ENCODE measurements at regions not wholly inside any gene's neighbourhood (a gene's known extent, or its start where the extent isn't known, plus 50 kb on each side); places are given as distances from the start of the nearest gene placed in this dataset.
"Not testable (repeated sequence)": the region's sequence is repeated elsewhere in the genome, so short reads cannot be mapped to it uniquely, and the experiment has no call there.

GRCh38 chr1:857926-858648, 65.6 kb upstream of the SAMD11 start:
- CTCF ChIA-PET = interaction anchor here (1.6 kb wide), 1 partner anchor 11 kb away, joined by 5 read pairs; no protein-coding TSS in a partner anchor
- H3K36me3 Mint-ChIP-seq = peaks cover 0 to 16% (median 5%) of the 10 kb centered on the region in 3 donors

GRCh38 chr1:858649-859041, 65.1 kb upstream of the SAMD11 start:
- POLR2A ChIA-PET = not testable (repeated sequence)
- H3K4me3 Mint-ChIP-seq = peak overlapping the region in 5 of 7 donors; percentile 50 to 71 (median 65)
- H3K27ac Mint-ChIP-seq = peak overlapping the region in 5 of 8 donors; percentile 14 to 79 (median 64)

More at GRCh38 chr1:857926-858648, 65.6 kb upstream of the SAMD11 start:
- H3K36me3 ChIP-seq (ENCODE audit: insufficient read depth, low read length); H3K9me3 Mint-ChIP-seq; H3K27me3 ChIP-seq (ENCODE audit: insufficient read depth, low read length, poor library complexity, severe bottlenecking); H3K27ac ChIP-seq (ENCODE audit: low read depth, low read length); POLR2A ChIA-PET; H3K4me1 ChIP-seq (ENCODE audit: insufficient read depth, low read length); H3K4me3 ChIP-seq (ENCODE audit: low read length); H3K9me3 ChIP-seq (ENCODE audit: low read length): not testable (repeated sequence)
- Mint-ChIP-seq H3K4me3 (peak overlapping the region in 5 of 7 donors; percentile 50 to 71 (median 65)), H3K27me3 (peaks cover 5 to 16% of the 10 kb centered on the region in 2 donors), H3K27ac (peak overlapping the region in 7 of 8 donors; percentile 14 to 81 (median 64)), H3K4me1 (peaks cover 11 to 12% (median 11%) of the 10 kb centered on the region in 3 donors)
- peak in 2 of 5 donors; percentile 24 to 43 for DNase-seq

GRCh38 chr1:860941-861340, 62.8 kb upstream of the SAMD11 start:
- H3K4me3 Mint-ChIP-seq; H3K27ac Mint-ChIP-seq; POLR2A ChIA-PET; H3K27me3 ChIP-seq (ENCODE audit: insufficient read depth, low read length, poor library complexity, severe bottlenecking); H3K36me3 Mint-ChIP-seq; H3K27ac ChIP-seq (ENCODE audit: low read depth, low read length); DNase-seq; H3K4me3 ChIP-seq (ENCODE audit: low read length); CTCF ChIA-PET; H3K36me3 ChIP-seq (ENCODE audit: insufficient read depth, low read length); H3K9me3 ChIP-seq (ENCODE audit: low read length); H3K4me1 ChIP-seq (ENCODE audit: insufficient read depth, low read length); H3K9me3 Mint-ChIP-seq: not testable (repeated sequence)
- peaks cover 15 to 32% of the 10 kb centered on the region in 2 donors for H3K27me3 Mint-ChIP-seq
- peaks cover 11 to 12% (median 11%) of the 10 kb centered on the region in 3 donors for H3K4me1 Mint-ChIP-seq

More at GRCh38 chr1:858649-859041, 65.1 kb upstream of the SAMD11 start:
- not testable (repeated sequence) for DNase-seq; H3K9me3 Mint-ChIP-seq; H3K27ac ChIP-seq (ENCODE audit: low read depth, low read length); H3K9me3 ChIP-seq (ENCODE audit: low read length); H3K27me3 ChIP-seq (ENCODE audit: insufficient read depth, low read length, poor library complexity, severe bottlenecking); H3K4me3 ChIP-seq (ENCODE audit: low read length); H3K36me3 ChIP-seq (ENCODE audit: insufficient read depth, low read length); H3K4me1 ChIP-seq (ENCODE audit: insufficient read depth, low read length)
- Mint-ChIP-seq H3K27me3 (peaks cover 7 to 20% of the 10 kb centered on the region in 2 donors), H3K4me1 (peaks cover 11 to 12% (median 11%) of the 10 kb centered on the region in 3 donors), H3K36me3 (peaks cover 0 to 15% (median 5%) of the 10 kb centered on the region in 3 donors)
- CTCF ChIA-PET = interaction anchor here (1.6 kb wide), 1 partner anchor 11 kb away, joined by 5 read pairs; no protein-coding TSS in a partner anchor

DNA sequence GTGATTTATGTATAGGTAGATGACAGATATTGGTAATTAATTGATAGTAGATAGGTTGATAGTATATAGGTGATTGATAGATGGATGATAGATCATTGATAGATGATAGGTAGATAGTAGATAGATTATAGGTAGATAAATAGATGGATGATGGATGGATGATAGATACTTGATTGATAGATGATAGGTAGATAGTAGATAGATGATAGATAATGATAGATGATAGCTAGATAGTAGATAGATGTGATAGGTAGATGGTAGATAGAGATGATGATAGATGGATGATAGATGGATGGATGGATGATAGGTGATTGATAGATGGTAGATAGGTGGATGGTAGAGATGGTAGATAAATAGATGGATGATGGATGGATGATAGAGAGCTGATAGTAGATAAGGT, 62.0 kb upstream of the SAMD11 start:
- Mint-ChIP-seq H3K4me3 (no peak overlapping the region), H3K9me3 (no peaks in the 10 kb centered on the region), H3K27ac (no peak overlapping the region), H3K4me1 (peaks cover 11 to 12% (median 11%) of the 10 kb centered on the region in 3 donors), H3K27me3 (peaks cover 15 to 36% of the 10 kb centered on the region in 2 donors), H3K36me3 (no peaks in the 10 kb centered on the region)
- Histone ChIP-seq H3K4me1 (ENCODE audit: insufficient read depth, low read length) (peaks cover 7% of the 10 kb centered on the region), H3K9me3 (ENCODE audit: low read length) (no peaks in the 10 kb centered on the region), H3K4me3 (ENCODE audit: low read length) (no peak overlapping the region), H3K27me3 (ENCODE audit: insufficient read depth, low read length, poor library complexity, severe bottlenecking) (peaks cover 3% of the 10 kb centered on the region), H3K27ac (ENCODE audit: low read depth, low read length) (no peak overlapping the region), H3K36me3 (ENCODE audit: insufficient read depth, low read length) (no peaks in the 10 kb centered on the region)
- DNase-seq = no peak
- ChIA-PET CTCF (no interaction called here), POLR2A (no interaction called here)

DNA sequence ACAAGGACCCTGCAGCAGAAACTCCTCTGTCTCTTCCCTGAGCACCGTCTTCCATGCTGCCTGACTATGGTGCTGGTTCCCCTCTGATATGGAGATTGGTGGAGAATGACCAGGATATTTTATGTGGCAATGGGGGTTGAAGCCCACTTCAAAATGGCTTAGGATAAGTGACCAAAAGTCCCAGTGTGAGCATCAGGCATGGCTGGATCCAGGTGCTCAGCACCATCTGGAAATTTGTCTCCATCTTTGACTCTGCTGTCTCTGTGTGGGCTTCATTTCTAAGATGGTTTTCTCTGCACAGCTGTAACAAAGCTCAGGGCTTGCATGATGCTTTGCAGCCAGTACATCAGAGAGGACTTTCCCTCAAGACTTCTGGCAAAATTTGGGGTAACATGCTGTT, 61.1 kb upstream of the SAMD11 start:
- H3K4me3 ChIP-seq (ENCODE audit: low read length); DNase-seq; H3K27ac Mint-ChIP-seq; POLR2A ChIA-PET; H3K9me3 ChIP-seq (ENCODE audit: low read length); H3K4me3 Mint-ChIP-seq; H3K36me3 Mint-ChIP-seq; CTCF ChIA-PET; H3K9me3 Mint-ChIP-seq; H3K4me1 ChIP-seq (ENCODE audit: insufficient read depth, low read length); H3K27ac ChIP-seq (ENCODE audit: low read depth, low read length); H3K27me3 ChIP-seq (ENCODE audit: insufficient read depth, low read length, poor library complexity, severe bottlenecking); H3K36me3 ChIP-seq (ENCODE audit: insufficient read depth, low read length): not testable (repeated sequence)
- Mint-ChIP-seq H3K27me3 (peaks cover 15 to 44% of the 10 kb centered on the region in 2 donors), H3K4me1 (peaks cover 11 to 12% (median 11%) of the 10 kb centered on the region in 3 donors)

DNA sequence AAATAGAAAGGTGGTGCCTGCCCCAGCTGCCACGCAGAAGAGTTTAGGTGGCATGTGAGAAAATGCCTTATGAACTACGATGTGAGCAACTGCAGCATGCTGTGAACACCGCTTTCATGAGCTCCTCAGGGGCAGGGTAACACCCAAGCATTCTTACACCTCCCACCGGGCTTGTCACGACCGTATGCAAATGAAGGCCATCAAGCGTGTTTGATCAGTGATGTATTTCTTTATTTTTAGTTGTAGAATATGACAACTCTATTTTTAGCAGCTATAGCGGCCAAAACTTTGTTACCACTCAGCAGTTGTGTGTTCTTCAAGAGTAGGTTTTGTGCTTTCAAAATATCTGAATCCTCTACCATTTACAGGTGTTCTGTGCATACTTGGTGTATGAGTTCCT, 58.1 kb upstream of the SAMD11 start:
- H3K9me3 ChIP-seq (ENCODE audit: low read length); H3K36me3 Mint-ChIP-seq; H3K9me3 Mint-ChIP-seq: not testable (repeated sequence)

GRCh38 chr1:866095-866494, 57.6 kb upstream of the SAMD11 start:
- Histone ChIP-seq H3K27me3 (ENCODE audit: insufficient read depth, low read length, poor library complexity, severe bottlenecking) (peaks cover 3% of the 10 kb centered on the region), H3K36me3 (ENCODE audit: insufficient read depth, low read length) (no peaks in the 10 kb centered on the region), H3K4me3 (ENCODE audit: low read length) (no peak overlapping the region), H3K9me3 (ENCODE audit: low read length) (no peaks in the 10 kb centered on the region), H3K27ac (ENCODE audit: low read depth, low read length) (no peak overlapping the region), H3K4me1 (ENCODE audit: insufficient read depth, low read length) (no peaks in the 10 kb centered on the region)
- Mint-ChIP-seq H3K36me3 (no peaks in the 10 kb centered on the region), H3K9me3 (no peaks in the 10 kb centered on the region), H3K27me3 (peaks cover 22 to 53% of the 10 kb centered on the region in 2 donors), H3K4me1 (peaks cover 0 to 5% (median 4%) of the 10 kb centered on the region in 3 donors), H3K27ac (no peak overlapping the region), H3K4me3 (no peak overlapping the region)
- POLR2A ChIA-PET = no interaction called here
- no peak for DNase-seq
- CTCF ChIA-PET = no interaction called here

More for the DNA sequence above, 58.1 kb upstream of the SAMD11 start:
- H3K27me3 ChIP-seq (ENCODE audit: insufficient read depth, low read length, poor library complexity, severe bottlenecking); POLR2A ChIA-PET; H3K4me1 ChIP-seq (ENCODE audit: insufficient read depth, low read length); H3K36me3 ChIP-seq (ENCODE audit: insufficient read depth, low read length); DNase-seq; H3K4me3 ChIP-seq (ENCODE audit: low read length); H3K27ac Mint-ChIP-seq; H3K4me3 Mint-ChIP-seq; H3K4me1 Mint-ChIP-seq; H3K27ac ChIP-seq (ENCODE audit: low read depth, low read length); CTCF ChIA-PET: not testable (repeated sequence)
- H3K27me3 Mint-ChIP-seq = peaks cover 22 to 55% of the 10 kb centered on the region in 2 donors

DNA sequence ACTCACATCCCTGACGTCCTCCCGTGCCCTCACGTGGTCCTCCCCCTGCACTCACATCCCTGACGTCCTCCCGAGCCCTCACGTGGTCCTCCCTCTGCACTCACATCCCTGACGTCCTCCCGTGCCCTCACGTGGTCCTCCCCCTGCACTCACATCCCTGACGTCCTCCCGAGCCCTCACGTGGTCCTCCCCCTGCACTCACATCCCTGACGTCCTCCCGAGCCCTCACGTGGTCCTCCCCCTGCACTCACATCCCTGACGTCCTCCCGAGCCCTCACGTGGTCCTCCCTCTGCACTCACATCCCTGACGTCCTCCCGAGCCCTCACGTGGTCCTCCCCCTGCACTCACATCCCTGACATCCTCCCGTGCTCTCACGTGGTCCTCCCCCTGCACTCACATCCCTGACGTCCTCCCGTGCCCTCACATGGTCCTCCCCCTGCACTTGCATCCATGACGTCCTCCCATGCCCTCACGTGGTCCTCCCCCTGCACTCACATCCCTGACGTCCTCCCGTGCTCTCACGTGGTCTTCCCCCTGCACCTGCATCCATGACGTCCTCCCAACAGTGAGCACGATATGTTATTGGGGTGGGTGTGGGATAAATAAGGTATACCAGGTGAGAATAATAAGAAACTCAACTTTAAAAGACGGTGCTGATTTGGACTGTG, 57.0 kb upstream of the SAMD11 start:
- H3K4me1 ChIP-seq (ENCODE audit: insufficient read depth, low read length); H3K4me3 ChIP-seq (ENCODE audit: low read length); DNase-seq; H3K4me1 Mint-ChIP-seq; H3K9me3 ChIP-seq (ENCODE audit: low read length); H3K27me3 ChIP-seq (ENCODE audit: insufficient read depth, low read length, poor library complexity, severe bottlenecking); H3K27ac ChIP-seq (ENCODE audit: low read depth, low read length); H3K27ac Mint-ChIP-seq; H3K36me3 ChIP-seq (ENCODE audit: insufficient read depth, low read length); CTCF ChIA-PET; POLR2A ChIA-PET; H3K4me3 Mint-ChIP-seq; H3K9me3 Mint-ChIP-seq; H3K36me3 Mint-ChIP-seq: not testable (repeated sequence)
- H3K27me3 Mint-ChIP-seq = peaks cover 19 to 54% of the 10 kb centered on the region in 2 donors

Measured in CD8-positive, alpha-beta memory T cell (primary cell).